ENCODE measurements at regions not wholly inside any gene's neighbourhood (a gene's known extent, or its start where the extent isn't known, plus 50 kb on each side); places are given as distances from the start of the nearest gene placed in this dataset.

- in situ Hi-C loops (cut with MboI; ENCODE audit: low sequenced_read_pairs in 4 of 4), result no loop called here
- DNase-seq (no peak), ATAC-seq (no peak)
- Histone ChIP-seq H3K27me3 (no peaks in the 10 kb centered on the region), H3K9me3 (no peaks in the 10 kb centered on the region), H3K27ac (no peak overlapping the region), H3K36me3 (no peaks in the 10 kb centered on the region), H3K4me1 (no peaks in the 10 kb centered on the region), H3K4me3 (no peak overlapping the region)
- intact Hi-C loops (cut with DNase I; ENCODE audit: low total_unique reads), result no loop called here
- TF ChIP-seq POLR2A (IDR thresholded peaks at IDR 0.05), result no peak
- no peak for TF ChIP-seq CTCF (IDR thresholded peaks at IDR 0.05 in 4 of 5, conservative IDR thresholded peaks at IDR 0.05 in 1 of 5)
Measured at GRCh38 chr1:94730450-94730849, 89.7 kb upstream of the SLC44A3 start.

- intact Hi-C loops (cut with DNase I; ENCODE audit: low total_unique reads), result no loop called here
- Histone ChIP-seq H3K4me3 (no peak overlapping the region), H3K4me1 (no peaks in the 10 kb centered on the region), H3K36me3 (no peaks in the 10 kb centered on the region), H3K27ac (peak overlapping the region in 2 of 4 donors; percentile 9 to 28), H3K9me3 (no peaks in the 10 kb centered on the region), H3K27me3 (no peaks in the 10 kb centered on the region)
- ATAC-seq (no peak), DNase-seq (no peak)
- TF ChIP-seq CTCF (IDR thresholded peaks at IDR 0.05 in 4 of 5, conservative IDR thresholded peaks at IDR 0.05 in 1 of 5) (no peak), POLR2A (IDR thresholded peaks at IDR 0.05) (no peak)
- in situ Hi-C loops (cut with MboI; ENCODE audit: low sequenced_read_pairs in 4 of 4), result no loop called here
Measured at GRCh38 chr1:94729267-94729666, 90.9 kb upstream of the SLC44A3 start.

GRCh38 chr1:94727846-94728715 is 92.1 kb upstream of the SLC44A3 start:
- TF ChIP-seq CTCF (IDR thresholded peaks at IDR 0.05 in 4 of 5, conservative IDR thresholded peaks at IDR 0.05 in 1 of 5) (no peak), POLR2A (IDR thresholded peaks at IDR 0.05) (no peak)
- Histone ChIP-seq H3K9me3 (no peaks in the 10 kb centered on the region), H3K36me3 (no peaks in the 10 kb centered on the region), H3K27ac (no peak overlapping the region), H3K4me3 (no peak overlapping the region), H3K27me3 (no peaks in the 10 kb centered on the region), H3K4me1 (no peaks in the 10 kb centered on the region)
- in situ Hi-C loops (cut with MboI; ENCODE audit: low sequenced_read_pairs in 4 of 4), result no loop called here
- ATAC-seq (no peak), DNase-seq (no peak)
- intact Hi-C loops (cut with DNase I; ENCODE audit: low total_unique reads), result no loop called here

- in situ Hi-C loops (cut with MboI; ENCODE audit: low sequenced_read_pairs in 4 of 4) (no loop called here), intact Hi-C loops (cut with DNase I; ENCODE audit: low total_unique reads) (no loop called here)
- H3K36me3 ChIP-seq, result no peaks in the 10 kb centered on the region
- no peaks in the 10 kb centered on the region for H3K27me3 ChIP-seq
- H3K9me3 ChIP-seq, result no peaks in the 10 kb centered on the region
- DNase-seq, result no peak
- TF ChIP-seq POLR2A (IDR thresholded peaks at IDR 0.05) (no peak), CTCF (IDR thresholded peaks at IDR 0.05 in 4 of 5, conservative IDR thresholded peaks at IDR 0.05 in 1 of 5) (no peak)
- no peaks in the 10 kb centered on the region for H3K4me1 ChIP-seq
- no peak overlapping the region for H3K27ac ChIP-seq
- no peak overlapping the region for H3K4me3 ChIP-seq
- ATAC-seq, result no peak
Measured at GRCh38 chr1:94726981-94727685, 93.0 kb upstream of the SLC44A3 start.
